Natural killer cell (primary cell): ENCODE measurements at regions not wholly inside any gene's neighbourhood (a gene's known extent, or its start where the extent isn't known, plus 50 kb on each side); places are given as distances from the start of the nearest gene placed in this dataset.
"Not testable (repeated sequence)": the region's sequence is repeated elsewhere in the genome, so short reads cannot be mapped to it uniquely, and the experiment has no call there.

ENCODE experiments used
- ATAC-seq, 3 donors: fragments of 150-1000 bp in 2 of 3; fragments of 200-7000 bp in 1 of 3; cut with Tn5 transposase; 1 replicate in 1 of 3; 2 replicates in 2 of 3; pipeline ENCODE4 v1.10.0; 2021; ENCODE audit warnings: mild to moderate bottlenecking in 2 of 3, moderate library complexity in 2 of 3
- DNase-seq, 2 donors: peaks; one replicate each; pipeline versions ENCODE4 v3.0.0 to v3.0.0-alpha.2; 2013 to 2021; ENCODE audit warnings: mixed read lengths in 1 of 2
- H3K27ac ChIP-seq: one replicate; pipeline ENCODE4 v1.5.1; 2013; ENCODE audit warnings: mild to moderate bottlenecking, low read length
- H3K27me3 ChIP-seq: one replicate; pipeline ENCODE4 v1.6.1; 2013; ENCODE audit warnings: low read length; ENCODE audit not compliant: control insufficient read depth, insufficient read depth
- H3K36me3 ChIP-seq: one replicate; pipeline ENCODE4 v1.6.1; 2013; ENCODE audit warnings: low read length; ENCODE audit not compliant: control insufficient read depth, insufficient read depth
- H3K4me1 ChIP-seq: one replicate; pipeline ENCODE4 v1.6.1; 2013; ENCODE audit warnings: low read length; ENCODE audit not compliant: control insufficient read depth, insufficient read depth
- H3K4me3 ChIP-seq: one replicate; pipeline ENCODE4 v1.5.1; 2013; ENCODE audit warnings: low read length
- H3K9me3 ChIP-seq: one replicate; pipeline ENCODE4 v1.6.1; 2013; ENCODE audit warnings: low read length; ENCODE audit not compliant: control insufficient read depth, insufficient read depth
- H3K27ac Mint-ChIP-seq, 2 donors: one replicate each; pipeline ENCODE4 v1.8.0; 2022; ENCODE audit warnings: mild to moderate bottlenecking in 2 of 2, mixed read lengths in 2 of 2, moderate library complexity in 1 of 2
- H3K27me3 Mint-ChIP-seq, 2 donors: one replicate each; pipeline ENCODE4 v1.8.0; 2022; ENCODE audit warnings: low read depth in 2 of 2, mixed read lengths in 2 of 2
- H3K36me3 Mint-ChIP-seq: one replicate; pipeline ENCODE4 v1.8.0; 2022; ENCODE audit warnings: mixed read lengths
- H3K4me1 Mint-ChIP-seq, 2 donors: one replicate each; pipeline ENCODE4 v1.8.0; 2022; ENCODE audit warnings: mixed read lengths in 2 of 2
- H3K4me3 Mint-ChIP-seq: one replicate; pipeline ENCODE4 v1.8.0; 2022; ENCODE audit warnings: mild to moderate bottlenecking, moderate library complexity, mixed read lengths
- H3K9me3 Mint-ChIP-seq, 2 donors: one replicate each; pipeline ENCODE4 v1.8.0; 2022; ENCODE audit warnings: mixed read lengths in 2 of 2
- WGBS: methylation state at CpG from one replicate; pipeline ENCODE4 v1.1.7; 2013; ENCODE audit warnings: missing lambda C conversion rate; ENCODE audit not compliant: insufficient coverage; 5-methylcytosine and 5-hydroxymethylcytosine counted together
- intact Hi-C: fragments of 100-400 bp; cut with micrococcal nuclease; formaldehyde crosslinking; loops from one replicate; pipeline ENCODE4 v1.14.2; 2022
- TF ChIP-seq, protein P1 (sequence below): fragments of 200-600 bp; IDR thresholded peaks from one replicate; pipeline ENCODE4 v1.8.0; 2022; ENCODE audit warnings: antibody characterized with exemption

DNA sequence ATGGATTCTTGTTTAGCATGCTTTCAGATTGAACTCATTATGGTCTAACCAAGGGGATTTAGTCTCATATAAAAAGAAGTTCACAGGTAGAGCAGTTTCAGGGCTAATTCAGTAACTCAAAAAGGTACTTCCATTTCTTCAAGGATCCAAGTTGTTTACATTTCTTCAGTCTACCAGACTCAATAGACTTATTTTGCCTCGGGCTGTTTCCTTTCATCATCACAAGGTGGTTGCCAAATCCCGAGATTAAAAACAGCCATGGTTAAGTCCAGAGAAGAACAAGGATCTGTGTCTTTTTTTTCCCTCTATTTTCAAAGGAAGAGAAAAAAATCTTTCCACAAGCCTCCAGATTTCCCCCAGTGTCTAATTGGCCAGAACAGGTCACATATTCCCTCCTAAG lies 69.8 kb upstream of the SNX9 start:
- no peak for ATAC-seq
- Histone ChIP-seq H3K27me3 (no peaks in the 10 kb centered on the region), H3K36me3 (no peaks in the 10 kb centered on the region), H3K4me3 (no peak overlapping the region), H3K27ac (no peak overlapping the region), H3K4me1 (peaks cover 6% of the 10 kb centered on the region), H3K9me3 (no peaks in the 10 kb centered on the region)
- no peaks in the 10 kb centered on the region for H3K4me1 Mint-ChIP-seq
- no peak overlapping the region for H3K4me3 Mint-ChIP-seq
- no peaks in the 10 kb centered on the region for H3K9me3 Mint-ChIP-seq
- TF ChIP-seq, protein P1, sequence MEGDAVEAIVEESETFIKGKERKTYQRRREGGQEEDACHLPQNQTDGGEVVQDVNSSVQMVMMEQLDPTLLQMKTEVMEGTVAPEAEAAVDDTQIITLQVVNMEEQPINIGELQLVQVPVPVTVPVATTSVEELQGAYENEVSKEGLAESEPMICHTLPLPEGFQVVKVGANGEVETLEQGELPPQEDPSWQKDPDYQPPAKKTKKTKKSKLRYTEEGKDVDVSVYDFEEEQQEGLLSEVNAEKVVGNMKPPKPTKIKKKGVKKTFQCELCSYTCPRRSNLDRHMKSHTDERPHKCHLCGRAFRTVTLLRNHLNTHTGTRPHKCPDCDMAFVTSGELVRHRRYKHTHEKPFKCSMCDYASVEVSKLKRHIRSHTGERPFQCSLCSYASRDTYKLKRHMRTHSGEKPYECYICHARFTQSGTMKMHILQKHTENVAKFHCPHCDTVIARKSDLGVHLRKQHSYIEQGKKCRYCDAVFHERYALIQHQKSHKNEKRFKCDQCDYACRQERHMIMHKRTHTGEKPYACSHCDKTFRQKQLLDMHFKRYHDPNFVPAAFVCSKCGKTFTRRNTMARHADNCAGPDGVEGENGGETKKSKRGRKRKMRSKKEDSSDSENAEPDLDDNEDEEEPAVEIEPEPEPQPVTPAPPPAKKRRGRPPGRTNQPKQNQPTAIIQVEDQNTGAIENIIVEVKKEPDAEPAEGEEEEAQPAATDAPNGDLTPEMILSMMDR = no peak
- DNase-seq = no peak
- intact Hi-C loops = no loop called here
- WGBS = 80% methylated on average over 2 of the region's 2 CpGs
- no peak overlapping the region for H3K27ac Mint-ChIP-seq
- peaks cover 27 to 82% of the 10 kb centered on the region in 2 donors for H3K27me3 Mint-ChIP-seq
- H3K36me3 Mint-ChIP-seq = no peaks in the 10 kb centered on the region

DNA sequence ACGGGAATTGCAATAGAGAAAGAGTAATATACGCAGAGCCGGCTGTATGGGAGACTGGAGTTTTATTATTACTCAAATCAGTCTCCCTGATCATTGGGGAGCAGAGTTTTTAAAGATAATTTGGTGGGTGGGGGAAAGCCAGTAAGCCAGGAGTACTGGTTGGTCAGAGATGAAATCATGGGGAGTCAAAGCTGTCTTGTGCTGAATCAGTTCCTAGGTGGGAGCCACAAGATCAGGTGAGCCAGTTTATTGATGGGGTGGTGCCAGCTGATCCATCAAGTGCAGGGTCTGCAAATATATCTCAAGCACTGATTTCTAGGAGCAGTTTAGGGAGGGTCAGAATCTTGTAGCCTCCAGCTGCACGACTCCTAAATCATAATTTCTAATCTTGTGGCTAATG lies 69.2 kb upstream of the SNX9 start:
- H3K27ac ChIP-seq, H3K36me3 Mint-ChIP-seq, H3K4me3 ChIP-seq, intact Hi-C loops, H3K4me1 Mint-ChIP-seq, ATAC-seq, H3K9me3 ChIP-seq, H3K4me1 ChIP-seq, H3K9me3 Mint-ChIP-seq, H3K4me3 Mint-ChIP-seq, H3K27ac Mint-ChIP-seq, H3K27me3 ChIP-seq, DNase-seq, H3K36me3 ChIP-seq: not testable (repeated sequence)
- 68% methylated on average over 4 of the region's 4 CpGs for WGBS
- peaks cover 32 to 87% of the 10 kb centered on the region in 2 donors for H3K27me3 Mint-ChIP-seq

DNA sequence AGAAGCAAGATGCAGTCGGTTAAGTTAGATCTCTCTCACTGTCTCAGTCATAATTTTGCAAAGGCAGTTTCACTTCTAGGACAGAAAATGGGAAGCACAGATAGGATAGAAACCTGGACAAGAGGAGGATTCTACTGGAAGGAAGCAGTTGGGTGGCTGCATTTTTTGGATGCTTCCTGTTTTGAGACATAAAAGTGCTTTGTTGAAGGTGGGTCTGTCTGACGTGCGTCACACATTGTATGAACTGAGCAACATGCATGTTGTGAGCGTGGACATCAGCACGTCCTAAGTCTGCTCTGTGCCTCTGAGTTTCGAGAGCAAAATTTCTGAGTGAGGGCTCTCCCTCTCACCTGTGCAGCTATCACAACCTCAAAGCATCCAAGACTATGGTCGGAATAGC lies 68.7 kb upstream of the SNX9 start:
- H3K27me3 ChIP-seq = no peaks in the 10 kb centered on the region
- intact Hi-C loops = no loop called here
- Mint-ChIP-seq H3K27ac (no peak overlapping the region), H3K27me3 (peaks cover 32 to 88% of the 10 kb centered on the region in 2 donors), H3K9me3 (no peaks in the 10 kb centered on the region), H3K4me3 (no peak overlapping the region), H3K36me3 (no peaks in the 10 kb centered on the region), H3K4me1 (no peaks in the 10 kb centered on the region)
- H3K4me1 ChIP-seq = peaks cover 6% of the 10 kb centered on the region
- no peaks in the 10 kb centered on the region for H3K36me3 ChIP-seq
- TF ChIP-seq, protein P1 = no peak
- no peak overlapping the region for H3K27ac ChIP-seq
- H3K4me3 ChIP-seq = no peak overlapping the region
- H3K9me3 ChIP-seq = no peaks in the 10 kb centered on the region
- no peak for ATAC-seq
- DNase-seq = peak in 1 of 2 donors; percentile 34
- 85% methylated on average over 7 of the region's 7 CpGs for WGBS

DNA sequence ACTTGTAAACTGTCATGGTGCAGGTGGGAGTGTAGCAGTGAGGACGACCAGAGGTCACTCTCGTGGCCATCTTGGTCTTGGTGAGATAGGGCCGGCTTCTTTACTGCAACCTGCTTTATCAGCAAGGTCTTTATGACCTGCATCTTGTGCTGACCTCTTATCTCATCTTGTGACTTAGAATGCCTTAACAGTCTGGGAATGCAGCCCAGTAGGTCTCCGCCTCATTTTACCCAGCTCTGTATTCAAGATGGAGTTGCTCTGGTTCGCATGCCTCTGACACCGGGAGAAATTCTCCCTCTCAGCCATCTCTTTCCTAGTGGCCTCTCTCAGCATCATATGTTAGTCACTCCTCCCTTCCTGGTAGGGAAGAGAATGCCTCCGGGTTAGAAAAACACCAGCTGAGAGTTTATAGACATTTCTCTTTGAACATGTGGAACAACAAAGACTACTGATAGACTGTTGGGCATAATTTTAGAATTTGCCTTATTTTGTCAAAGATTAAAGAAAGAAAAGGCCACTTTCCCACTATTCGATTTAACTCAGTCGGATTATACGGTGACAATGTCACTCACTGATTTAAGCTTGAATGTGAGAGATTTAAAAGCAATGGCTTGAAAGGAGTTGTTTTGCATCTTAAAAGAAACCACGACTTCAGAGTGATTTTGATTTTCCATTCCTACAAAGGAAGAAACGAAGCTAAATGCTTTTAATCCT lies 67.9 kb upstream of the SNX9 start:
- Mint-ChIP-seq H3K4me1 (no peaks in the 10 kb centered on the region), H3K9me3 (no peaks in the 10 kb centered on the region), H3K27ac (no peak overlapping the region), H3K36me3 (no peaks in the 10 kb centered on the region), H3K4me3 (no peak overlapping the region), H3K27me3 (peaks cover 30 to 82% of the 10 kb centered on the region in 2 donors)
- no peak for DNase-seq
- TF ChIP-seq, protein P1 = no peak
- 83% methylated on average over 11 of the region's 12 CpGs for WGBS
- Histone ChIP-seq H3K4me1 (peaks cover 6% of the 10 kb centered on the region), H3K9me3 (no peaks in the 10 kb centered on the region), H3K27ac (no peak overlapping the region), H3K4me3 (no peak overlapping the region), H3K36me3 (no peaks in the 10 kb centered on the region), H3K27me3 (no peaks in the 10 kb centered on the region)
- no peak for ATAC-seq
- intact Hi-C loops = no loop called here
